Calu3 (cell line): ENCODE measurements at regions not wholly inside any gene's neighbourhood (a gene's known extent, or its start where the extent isn't known, plus 50 kb on each side); places are given as distances from the start of the nearest gene placed in this dataset.
A peak's percentile ranks its signal among the peaks of the same experiment; 100 is the strongest.

Source experiments
- BruUV-seq: library from RNA; stranded (reverse); fragments of 400-500 nt; replicated peaks from 2 replicates; lab custom pipeline; 2021; lab: Mats Ljungman, UMichigan
- CTCF ChIA-PET: fragments of 300-600 bp; sonication (Branson Sonifier 250); formaldehyde crosslinking; loops from one replicate; lab custom pipeline; 2022; ENCODE audit warnings: antibody characterized with exemption; lab: Charles Lee
- DNase-seq: peaks from one replicate; pipeline ENCODE4 v3.0.0; 2022
- H3K27ac Mint-ChIP-seq: one replicate; pipeline ENCODE4 v1.8.0; 2022; ENCODE audit warnings: mixed read lengths; ENCODE audit not compliant: unreplicated experiment
- H3K27me3 Mint-ChIP-seq: one replicate; pipeline ENCODE4 v1.8.0; 2022; ENCODE audit warnings: mixed read lengths; ENCODE audit not compliant: unreplicated experiment
- H3K36me3 Mint-ChIP-seq: one replicate; pipeline ENCODE4 v1.8.0; 2022; ENCODE audit warnings: mild to moderate bottlenecking, moderate library complexity, mixed read lengths; ENCODE audit not compliant: insufficient read depth, unreplicated experiment
- H3K4me1 Mint-ChIP-seq: one replicate; pipeline ENCODE4 v1.8.0; 2022; ENCODE audit warnings: mild to moderate bottlenecking, low read depth, mixed read lengths; ENCODE audit not compliant: unreplicated experiment
- H3K4me3 Mint-ChIP-seq: one replicate; pipeline ENCODE4 v1.8.0; 2022; ENCODE audit warnings: mild to moderate bottlenecking, low read depth, moderate library complexity, mixed read lengths; ENCODE audit not compliant: unreplicated experiment
- H3K9me3 Mint-ChIP-seq: one replicate; pipeline ENCODE4 v1.8.0; 2022; ENCODE audit warnings: low read depth, mixed read lengths; ENCODE audit not compliant: unreplicated experiment
- intact Hi-C: fragments of 100-400 bp; cut with micrococcal nuclease; formaldehyde crosslinking; loops from one replicate; pipeline ENCODE4 v1.10.0; 2022; ENCODE audit not compliant: unreplicated experiment
- TF ChIP-seq, protein P1 (sequence below): fragments of 200-600 bp; IDR thresholded peaks from one replicate; pipeline ENCODE4 v1.8.0; 2022; ENCODE audit warnings: antibody characterized with exemption; ENCODE audit not compliant: unreplicated experiment

- CTCF ChIA-PET: no interaction called here
- BruUV-seq: no TSS peak
- Mint-ChIP-seq H3K4me3 (no peak overlapping the region), H3K4me1 (no peaks in the 10 kb centered on the region), H3K36me3 (no peaks in the 10 kb centered on the region), H3K27me3 (no peaks in the 10 kb centered on the region), H3K27ac (no peak overlapping the region), H3K9me3 (peaks cover 4% of the 10 kb centered on the region)
- TF ChIP-seq, protein P1, sequence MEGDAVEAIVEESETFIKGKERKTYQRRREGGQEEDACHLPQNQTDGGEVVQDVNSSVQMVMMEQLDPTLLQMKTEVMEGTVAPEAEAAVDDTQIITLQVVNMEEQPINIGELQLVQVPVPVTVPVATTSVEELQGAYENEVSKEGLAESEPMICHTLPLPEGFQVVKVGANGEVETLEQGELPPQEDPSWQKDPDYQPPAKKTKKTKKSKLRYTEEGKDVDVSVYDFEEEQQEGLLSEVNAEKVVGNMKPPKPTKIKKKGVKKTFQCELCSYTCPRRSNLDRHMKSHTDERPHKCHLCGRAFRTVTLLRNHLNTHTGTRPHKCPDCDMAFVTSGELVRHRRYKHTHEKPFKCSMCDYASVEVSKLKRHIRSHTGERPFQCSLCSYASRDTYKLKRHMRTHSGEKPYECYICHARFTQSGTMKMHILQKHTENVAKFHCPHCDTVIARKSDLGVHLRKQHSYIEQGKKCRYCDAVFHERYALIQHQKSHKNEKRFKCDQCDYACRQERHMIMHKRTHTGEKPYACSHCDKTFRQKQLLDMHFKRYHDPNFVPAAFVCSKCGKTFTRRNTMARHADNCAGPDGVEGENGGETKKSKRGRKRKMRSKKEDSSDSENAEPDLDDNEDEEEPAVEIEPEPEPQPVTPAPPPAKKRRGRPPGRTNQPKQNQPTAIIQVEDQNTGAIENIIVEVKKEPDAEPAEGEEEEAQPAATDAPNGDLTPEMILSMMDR: no peak
- intact Hi-C loops: no loop called here
- no peak for DNase-seq
Measured at GRCh38 chr4:100268789-100269188, 78.5 kb upstream of the DDIT4L start.

GRCh38 chr4:100261346-100261745, 71.1 kb upstream of the DDIT4L start:
- Mint-ChIP-seq H3K36me3 (no peaks in the 10 kb centered on the region), H3K27ac (no peak overlapping the region), H3K4me3 (no peak overlapping the region), H3K9me3 (peaks cover 2% of the 10 kb centered on the region), H3K4me1 (peaks cover 11% of the 10 kb centered on the region), H3K27me3 (no peaks in the 10 kb centered on the region)
- intact Hi-C loops: no loop called here
- BruUV-seq: no TSS peak
- TF ChIP-seq, protein P1: no peak
- DNase-seq: no peak
- CTCF ChIA-PET: no interaction called here

GRCh38 chr4:100258675-100259074, 68.4 kb upstream of the DDIT4L start:
- H3K4me3 Mint-ChIP-seq: no peak overlapping the region
- peaks cover 11% of the 10 kb centered on the region for H3K4me1 Mint-ChIP-seq
- no peak overlapping the region for H3K27ac Mint-ChIP-seq
- H3K36me3 Mint-ChIP-seq: no peaks in the 10 kb centered on the region
- H3K9me3 Mint-ChIP-seq: no peaks in the 10 kb centered on the region
- H3K27me3 Mint-ChIP-seq: no peaks in the 10 kb centered on the region
- intact Hi-C loops: no loop called here
- TF ChIP-seq, protein P1: no peak
- no peak for DNase-seq
- no TSS peak for BruUV-seq
- CTCF ChIA-PET: no interaction called here

DNA sequence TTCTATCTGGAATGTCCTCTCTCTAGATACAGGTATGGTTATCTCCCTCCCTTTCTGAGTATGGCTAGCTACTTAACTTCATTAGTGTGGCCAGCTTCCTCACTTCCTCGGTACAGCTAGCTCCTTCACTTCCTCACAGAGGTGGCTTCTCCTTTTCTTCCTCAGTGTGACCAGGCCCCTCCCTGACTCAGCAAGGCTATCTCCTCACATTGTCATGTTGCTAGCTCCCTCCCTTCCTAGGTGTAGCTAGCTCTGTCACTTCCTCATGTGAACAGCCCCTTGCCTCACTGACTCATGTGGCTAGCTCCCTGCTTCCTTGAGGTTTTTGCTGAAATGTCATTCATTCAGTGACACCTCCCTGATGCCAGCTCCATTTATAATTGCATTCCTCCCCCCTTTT, 67.3 kb upstream of the DDIT4L start:
- CTCF ChIA-PET: interaction anchor here (1.1 kb wide), 1 partner anchor 164 kb away, joined by 5 read pairs; no protein-coding TSS in a partner anchor
- DNase-seq: peak; percentile 30

More for the DNA sequence above, 67.3 kb upstream of the DDIT4L start:
- BruUV-seq: no TSS peak
- TF ChIP-seq, protein P1: no peak
- H3K4me1 Mint-ChIP-seq: peaks cover 11% of the 10 kb centered on the region
- intact Hi-C loops: no loop called here
- H3K27ac Mint-ChIP-seq: no peak overlapping the region
- H3K27me3 Mint-ChIP-seq: no peaks in the 10 kb centered on the region
- no peak overlapping the region for H3K4me3 Mint-ChIP-seq
- H3K36me3 Mint-ChIP-seq: no peaks in the 10 kb centered on the region
- no peaks in the 10 kb centered on the region for H3K9me3 Mint-ChIP-seq
